Adipocyte (in vitro differentiated cells): ENCODE measurements at regions not wholly inside any gene's neighbourhood (a gene's known extent, or its start where the extent isn't known, plus 50 kb on each side); places are given as distances from the start of the nearest gene placed in this dataset.

ENCODE experiments used
- DNase-seq: peaks from one replicate; pipeline ENCODE4 v3.0.0-alpha.2; 2015; ENCODE audit warnings: low read depth
- H3K27me3 ChIP-seq: replicated peaks from 2 replicates; pipeline ENCODE4 v1.7.0; 2013; ENCODE audit warnings: mild to moderate bottlenecking, low read length, moderate library complexity; ENCODE audit not compliant: control insufficient read depth, insufficient read depth
- H3K36me3 ChIP-seq: 2 replicates; pipeline ENCODE4 v1.7.0; 2013; ENCODE audit warnings: low read length, mild to moderate bottlenecking, moderate library complexity; ENCODE audit not compliant: control insufficient read depth, insufficient read depth, severe bottlenecking
- H3K4me1 ChIP-seq: 2 replicates; pipeline ENCODE4 v1.7.0; 2013; ENCODE audit warnings: mild to moderate bottlenecking, low read length, moderate library complexity; ENCODE audit not compliant: control insufficient read depth, insufficient read depth
- H3K4me3 ChIP-seq: 2 replicates; pipeline ENCODE4 v1.7.0; 2013; ENCODE audit warnings: mild to moderate bottlenecking, low read length, moderate library complexity
- H3K9ac ChIP-seq: 2 replicates; pipeline ENCODE4 v1.7.0; 2013; ENCODE audit warnings: mild to moderate bottlenecking, low read length, moderate library complexity
- H3K9me3 ChIP-seq: 2 replicates; pipeline ENCODE4 v1.7.0; 2013; ENCODE audit warnings: mild to moderate bottlenecking, low read length, moderate library complexity; ENCODE audit not compliant: control insufficient read depth

- Histone ChIP-seq H3K9me3 (peaks cover 15% of the 10 kb centered on the region), H3K4me1 (no peaks in the 10 kb centered on the region), H3K27me3 (peaks cover 53% of the 10 kb centered on the region), H3K4me3 (no peak overlapping the region), H3K9ac (no peak overlapping the region), H3K36me3 (no peaks in the 10 kb centered on the region)
- no peak for DNase-seq
Measured at GRCh38 chr1:30313176-30313575, 410.2 kb downstream of the MATN1 start.

- no peak overlapping the region for H3K9ac ChIP-seq
- no peak for DNase-seq
- peaks cover 46% of the 10 kb centered on the region for H3K27me3 ChIP-seq
- H3K4me1 ChIP-seq = no peaks in the 10 kb centered on the region
- H3K9me3 ChIP-seq = peaks cover 15% of the 10 kb centered on the region
- H3K36me3 ChIP-seq = no peaks in the 10 kb centered on the region
- no peak overlapping the region for H3K4me3 ChIP-seq
Measured at GRCh38 chr1:30312226-30312625, 411.2 kb downstream of the MATN1 start.

- no peak for DNase-seq
- no peak overlapping the region for H3K9ac ChIP-seq
- no peaks in the 10 kb centered on the region for H3K4me1 ChIP-seq
- no peaks in the 10 kb centered on the region for H3K36me3 ChIP-seq
- H3K9me3 ChIP-seq = peaks cover 13% of the 10 kb centered on the region
- peaks cover 43% of the 10 kb centered on the region for H3K27me3 ChIP-seq
- no peak overlapping the region for H3K4me3 ChIP-seq
Measured at GRCh38 chr1:30311749-30312148, 411.6 kb downstream of the MATN1 start.

- Histone ChIP-seq H3K4me3 (no peak overlapping the region), H3K36me3 (no peaks in the 10 kb centered on the region)
- no peak for DNase-seq
Measured at GRCh38 chr1:30310966-30311742, 412.2 kb downstream of the MATN1 start.

GRCh38 chr1:30307182-30307581, 416.2 kb downstream of the MATN1 start:
- peaks cover 35% of the 10 kb centered on the region for H3K27me3 ChIP-seq
- no peaks in the 10 kb centered on the region for H3K36me3 ChIP-seq
- no peak overlapping the region for H3K4me3 ChIP-seq
- no peak for DNase-seq
- H3K9ac ChIP-seq = no peak overlapping the region
- H3K9me3 ChIP-seq = no peaks in the 10 kb centered on the region
- no peaks in the 10 kb centered on the region for H3K4me1 ChIP-seq

More at GRCh38 chr1:30310966-30311742, 412.2 kb downstream of the MATN1 start:
- H3K9ac ChIP-seq = no peak overlapping the region
- peaks cover 7% of the 10 kb centered on the region for H3K9me3 ChIP-seq
- H3K4me1 ChIP-seq = no peaks in the 10 kb centered on the region
- peaks cover 41% of the 10 kb centered on the region for H3K27me3 ChIP-seq

- DNase-seq = no peak
- no peak overlapping the region for H3K4me3 ChIP-seq
Measured at GRCh38 chr1:30305519-30305918, 417.9 kb downstream of the MATN1 start.

GRCh38 chr1:30305061-30305460, 418.3 kb downstream of the MATN1 start:
- Histone ChIP-seq H3K9ac (no peak overlapping the region), H3K4me1 (no peaks in the 10 kb centered on the region), H3K36me3 (no peaks in the 10 kb centered on the region), H3K27me3 (peaks cover 39% of the 10 kb centered on the region), H3K4me3 (no peak overlapping the region), H3K9me3 (no peaks in the 10 kb centered on the region)
- no peak for DNase-seq

More at GRCh38 chr1:30305519-30305918, 417.9 kb downstream of the MATN1 start:
- H3K9ac ChIP-seq = no peak overlapping the region
- peaks cover 39% of the 10 kb centered on the region for H3K27me3 ChIP-seq
- H3K36me3 ChIP-seq = no peaks in the 10 kb centered on the region
- H3K9me3 ChIP-seq = no peaks in the 10 kb centered on the region
- no peaks in the 10 kb centered on the region for H3K4me1 ChIP-seq

GRCh38 chr1:30304080-30304479, 419.3 kb downstream of the MATN1 start:
- Histone ChIP-seq H3K36me3 (no peaks in the 10 kb centered on the region), H3K9me3 (no peaks in the 10 kb centered on the region), H3K4me1 (no peaks in the 10 kb centered on the region), H3K4me3 (no peak overlapping the region), H3K27me3 (peaks cover 39% of the 10 kb centered on the region), H3K9ac (no peak overlapping the region)
- DNase-seq = no peak

- Histone ChIP-seq H3K4me3 (no peak overlapping the region), H3K27me3 (peaks cover 39% of the 10 kb centered on the region), H3K36me3 (no peaks in the 10 kb centered on the region), H3K4me1 (no peaks in the 10 kb centered on the region), H3K9ac (no peak overlapping the region), H3K9me3 (no peaks in the 10 kb centered on the region)
- DNase-seq = no peak
Measured at GRCh38 chr1:30303387-30303786, 420.0 kb downstream of the MATN1 start.

GRCh38 chr1:30302858-30303257, 420.5 kb downstream of the MATN1 start:
- Histone ChIP-seq H3K4me3 (no peak overlapping the region), H3K4me1 (no peaks in the 10 kb centered on the region), H3K9ac (no peak overlapping the region), H3K9me3 (no peaks in the 10 kb centered on the region), H3K27me3 (peaks cover 35% of the 10 kb centered on the region), H3K36me3 (no peaks in the 10 kb centered on the region)
- DNase-seq = no peak

GRCh38 chr1:30300669-30301068, 422.7 kb downstream of the MATN1 start:
- Histone ChIP-seq H3K4me3 (no peak overlapping the region), H3K9me3 (peaks cover 9% of the 10 kb centered on the region), H3K4me1 (no peaks in the 10 kb centered on the region), H3K27me3 (peaks cover 38% of the 10 kb centered on the region), H3K36me3 (no peaks in the 10 kb centered on the region), H3K9ac (no peak overlapping the region)
- no peak for DNase-seq

GRCh38 chr1:30299393-30299792, 424.0 kb downstream of the MATN1 start:
- Histone ChIP-seq H3K4me1 (no peaks in the 10 kb centered on the region), H3K9ac (no peak overlapping the region), H3K9me3 (peaks cover 11% of the 10 kb centered on the region), H3K4me3 (no peak overlapping the region), H3K36me3 (no peaks in the 10 kb centered on the region), H3K27me3 (peaks cover 29% of the 10 kb centered on the region)
- DNase-seq = no peak
